ENCODE measurements at regions not wholly inside any gene's neighbourhood (a gene's known extent, or its start where the extent isn't known, plus 50 kb on each side); places are given as distances from the start of the nearest gene placed in this dataset.

GRCh38 chr5:2993301-2993700 is 241.8 kb upstream of the IRX2 start:
- no peak for TF ChIP-seq SIN3A (IDR thresholded peaks at IDR 0.05; ENCODE audit: borderline replicate concordance, low read depth, low read length)
- no peak for TF ChIP-seq YY1 (IDR thresholded peaks at IDR 0.05; ENCODE audit: low read depth)
